HFF-Myc (cell line): ENCODE measurements at regions not wholly inside any gene's neighbourhood (a gene's known extent, or its start where the extent isn't known, plus 50 kb on each side); places are given as distances from the start of the nearest gene placed in this dataset.

Experiments used
- DNase-seq: peaks from one replicate; pipeline ENCODE4 v3.0.0-alpha.2; 2011; ENCODE audit warnings: low read depth; ENCODE audit errors: extremely low read depth
- H3K4me3 ChIP-seq: replicated peaks from 2 replicates; pipeline ENCODE4 v1.5.1; 2011; ENCODE audit warnings: low read depth, mild to moderate bottlenecking, control low read depth, low read length
- CTCF ChIP-seq: IDR thresholded peaks from 2 replicates; pipeline ENCODE4 v1.5.1; 2012; ENCODE audit warnings: mild to moderate bottlenecking, low read depth, low read length, control low read depth; ENCODE audit errors: missing control alignments

GRCh38 chr4:189090174-189090814 lies 850.4 kb upstream of the FRG1 start:
- no peak for DNase-seq
- H3K4me3 ChIP-seq = no peak overlapping the region
- TF ChIP-seq CTCF = peak; percentile 70

DNA sequence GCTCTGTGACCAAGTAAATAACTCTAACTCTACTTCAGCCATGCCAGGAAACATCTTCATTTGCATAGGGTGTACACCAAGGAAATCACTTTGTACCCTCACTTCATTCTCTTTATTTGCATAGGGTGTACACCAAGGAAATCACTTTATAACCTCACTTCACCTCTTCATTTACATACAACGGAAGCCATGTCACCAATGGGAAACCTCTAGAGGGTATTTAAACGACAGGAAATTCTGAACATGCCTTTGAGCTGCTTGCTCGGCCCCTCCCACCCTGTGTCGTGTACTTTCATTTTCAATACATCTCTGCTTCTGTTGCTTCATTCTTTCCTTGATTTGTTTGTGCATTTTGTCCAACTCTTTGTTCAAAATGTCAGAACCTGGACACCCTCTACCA lies 848.1 kb upstream of the FRG1 start:
- no peak overlapping the region for H3K4me3 ChIP-seq
- TF ChIP-seq CTCF = no peak
- DNase-seq = no peak

DNA sequence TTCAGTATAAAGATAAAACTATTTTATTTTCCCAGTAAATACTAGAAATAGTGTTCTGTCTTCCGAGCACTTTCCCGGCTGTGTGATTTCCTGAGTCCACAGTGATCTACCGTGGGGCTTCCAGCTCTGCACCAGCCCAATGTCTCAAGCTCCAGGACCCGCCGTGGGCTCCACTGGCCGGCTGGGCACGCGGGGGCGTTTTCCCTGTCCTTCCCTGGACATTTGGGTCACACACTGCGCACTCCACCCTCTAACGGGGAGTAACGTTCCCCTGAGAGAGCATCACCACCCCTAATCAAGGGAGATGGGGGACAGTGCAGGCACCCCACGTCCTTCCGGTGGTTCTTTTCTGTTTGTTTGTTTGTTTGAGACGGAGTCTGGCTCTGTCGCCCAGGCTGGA lies 844.6 kb upstream of the FRG1 start:
- no peak for DNase-seq
- H3K4me3 ChIP-seq = no peak overlapping the region
- no peak for TF ChIP-seq CTCF

DNA sequence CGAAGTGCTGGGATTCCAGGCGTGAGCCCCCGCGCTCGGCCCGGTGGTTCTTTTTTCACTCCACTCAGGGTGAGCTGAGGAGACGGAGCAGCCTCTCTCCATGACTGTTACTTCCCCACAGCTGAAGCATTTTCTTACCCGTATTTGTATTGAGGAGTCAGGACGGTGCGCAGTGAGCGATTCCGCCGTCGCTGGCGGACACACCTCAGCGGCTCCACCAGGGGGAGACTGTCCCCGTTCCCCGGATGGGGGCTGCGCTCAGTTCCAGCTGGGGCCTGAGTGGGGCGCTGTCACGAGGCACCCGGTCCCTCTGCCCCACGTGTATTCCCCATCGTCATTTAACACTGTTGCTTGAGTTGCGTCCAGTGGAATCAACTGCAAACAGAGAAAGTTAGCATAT lies 844.0 kb upstream of the FRG1 start:
- TF ChIP-seq CTCF = peak; percentile 17
- no peak for DNase-seq
- H3K4me3 ChIP-seq = no peak overlapping the region

GRCh38 chr4:189098932-189099696 lies 841.6 kb upstream of the FRG1 start:
- no peak for TF ChIP-seq CTCF
- DNase-seq = no peak
- H3K4me3 ChIP-seq = no peak overlapping the region

GRCh38 chr4:189113389-189113888 lies 827.2 kb upstream of the FRG1 start:
- no peak for TF ChIP-seq CTCF
- no peak overlapping the region for H3K4me3 ChIP-seq
- no peak for DNase-seq
